NCI-H1930 (cell line): ENCODE measurements at regions not wholly inside any gene's neighbourhood (a gene's known extent, or its start where the extent isn't known, plus 50 kb on each side); places are given as distances from the start of the nearest gene placed in this dataset.

Experiments
- DNase-seq, 2 experiments: peaks; one replicate each; lab custom pipeline; 2025; lab: John Stamatoyannopoulos, UW

DNA sequence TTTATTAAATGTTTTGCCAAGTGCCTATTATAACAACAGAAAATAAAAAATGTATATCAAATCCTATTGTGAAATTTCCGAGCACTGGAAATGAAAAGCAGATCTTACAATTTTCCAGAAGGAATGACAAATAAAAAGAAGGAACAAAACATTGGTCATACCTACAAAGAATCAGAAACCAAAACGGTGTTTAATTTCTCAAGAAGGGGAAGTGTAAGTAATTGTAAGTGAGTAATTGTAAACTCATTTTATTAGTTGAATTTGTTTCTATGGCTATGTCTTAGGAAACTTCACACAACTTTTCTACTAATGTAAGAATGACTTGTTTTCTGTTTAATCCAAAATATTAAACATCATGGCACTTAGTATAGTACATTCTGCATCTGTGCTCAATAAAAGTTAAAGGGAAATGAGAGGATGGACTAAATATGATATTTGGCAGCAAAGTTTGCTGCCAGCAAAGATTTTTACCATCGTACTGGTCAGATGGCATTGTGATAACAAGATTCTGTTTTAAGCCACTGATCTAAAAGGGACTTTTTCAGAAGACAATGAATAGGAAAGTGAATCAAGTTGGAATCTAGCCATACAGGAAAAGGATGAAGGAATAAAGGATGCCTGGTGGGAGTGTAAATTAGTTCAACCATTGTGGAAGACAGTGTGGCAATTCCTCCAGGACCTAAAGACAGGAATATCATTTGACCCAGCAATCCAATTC is 232.4 kb downstream of the NFKBIZ start:
- DNase-seq: no peak

DNA sequence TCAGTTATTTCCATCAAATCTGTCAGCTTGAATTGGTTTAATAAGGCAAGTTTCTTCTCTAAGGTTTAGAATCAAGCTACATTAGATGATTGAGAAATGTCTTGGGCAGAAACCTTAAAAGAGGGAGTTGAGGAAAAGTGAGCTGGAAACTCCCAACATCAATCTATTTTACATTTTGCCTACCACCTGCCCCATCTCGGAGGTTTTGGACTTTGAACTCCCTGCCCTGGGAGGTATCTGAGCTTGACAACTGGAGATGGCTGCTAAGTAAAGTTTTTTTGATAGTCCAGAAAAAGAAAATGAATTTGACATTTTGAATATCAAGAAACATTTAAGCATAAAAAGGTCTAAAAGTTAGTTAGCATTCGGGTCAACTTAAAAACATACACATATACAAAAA is 234.2 kb downstream of the NFKBIZ start:
- DNase-seq: no peak

GRCh38 chr3:102084006-102084405 is 234.7 kb downstream of the NFKBIZ start:
- DNase-seq: no peak

DNA sequence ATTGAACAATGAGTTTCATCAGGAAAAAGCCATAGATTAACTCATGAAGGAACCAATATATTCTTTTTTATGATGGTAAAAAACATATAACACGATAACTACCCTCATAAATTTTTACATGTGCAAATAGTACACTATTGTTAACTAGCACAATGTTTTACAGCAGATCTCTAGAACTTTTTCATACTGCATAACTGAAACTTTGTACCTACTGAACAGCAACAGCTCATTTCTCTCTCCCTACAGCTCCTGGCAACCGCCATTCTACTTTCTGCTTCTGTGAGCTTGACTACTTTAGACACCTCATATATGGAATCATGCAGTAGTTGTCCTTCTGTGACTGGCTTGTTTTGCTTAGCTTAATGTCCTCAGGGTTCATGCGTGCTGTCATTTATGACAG is 235.4 kb downstream of the NFKBIZ start:
- DNase-seq: no peak

DNA sequence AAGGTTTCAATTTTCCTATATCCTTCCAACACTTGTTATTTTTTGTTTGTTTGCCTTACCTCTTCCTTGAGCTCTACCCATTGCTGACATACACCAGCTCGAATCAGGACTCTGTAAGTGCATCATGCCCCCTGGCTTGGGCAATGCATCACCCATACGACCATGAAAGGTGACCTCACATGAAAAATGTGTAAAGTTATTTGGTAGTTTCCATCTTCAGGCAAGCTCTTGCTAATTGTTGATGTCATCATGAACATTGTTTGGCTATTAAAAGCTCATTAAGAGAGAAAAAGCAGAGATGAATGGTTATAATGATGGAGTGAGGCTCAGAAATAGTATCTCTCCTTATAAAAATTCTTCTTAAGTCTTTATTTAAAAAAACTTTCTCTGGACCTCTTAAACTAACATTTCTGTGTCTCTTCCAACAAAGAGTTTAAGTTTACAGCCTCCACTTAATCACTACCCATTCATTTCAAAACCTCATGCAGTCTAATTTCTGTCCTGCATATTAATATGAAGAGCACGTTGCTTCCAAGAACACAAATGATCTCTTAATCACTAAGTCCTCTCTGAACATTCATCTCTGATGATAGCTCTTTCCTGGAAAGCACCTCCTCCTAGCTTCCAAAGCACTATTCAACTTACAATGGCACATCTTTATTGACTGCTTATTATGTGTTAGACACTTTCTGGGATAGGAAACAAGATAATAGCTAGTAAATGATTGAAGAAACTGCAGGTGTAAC is 236.3 kb downstream of the NFKBIZ start:
- no peak for DNase-seq

DNA sequence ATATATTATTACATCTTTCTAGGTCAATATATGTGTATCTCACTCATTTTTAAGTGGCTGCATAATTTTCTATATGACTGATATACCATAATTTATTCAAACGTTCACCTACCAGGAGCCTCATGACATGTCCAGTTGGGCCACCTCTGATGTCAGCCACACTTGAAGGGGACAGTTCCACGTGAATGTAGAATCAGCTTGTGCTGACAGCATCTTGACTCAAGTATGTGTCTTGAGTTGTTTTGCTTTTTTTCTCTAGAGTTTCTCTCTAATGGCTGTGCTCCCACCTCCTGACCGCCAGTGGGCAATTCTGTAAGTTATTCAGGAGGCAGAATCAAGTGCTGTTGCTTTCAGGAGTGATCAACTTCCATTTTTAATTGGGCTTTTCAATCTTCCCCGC is 237.9 kb downstream of the NFKBIZ start:
- no peak for DNase-seq

DNA sequence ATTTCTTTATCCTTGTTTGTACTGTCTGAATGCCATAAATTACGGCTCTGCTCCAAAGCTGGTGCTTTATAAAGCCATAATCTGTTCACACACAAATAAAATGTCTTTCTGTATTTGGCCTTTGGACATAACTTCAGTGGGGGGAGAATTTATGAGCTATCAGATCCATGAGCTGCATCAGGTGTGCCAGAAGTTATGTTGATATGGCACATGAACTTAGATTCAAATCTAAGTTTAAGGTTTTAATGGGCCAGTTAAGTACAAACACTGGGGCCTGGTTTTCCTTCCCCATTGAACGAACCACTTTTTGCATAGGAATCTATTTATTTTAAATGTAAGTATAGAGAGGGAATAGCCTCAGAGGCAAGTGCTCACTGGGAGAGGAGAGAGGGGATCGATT is 239.9 kb downstream of the NFKBIZ start:
- DNase-seq: no peak

DNA sequence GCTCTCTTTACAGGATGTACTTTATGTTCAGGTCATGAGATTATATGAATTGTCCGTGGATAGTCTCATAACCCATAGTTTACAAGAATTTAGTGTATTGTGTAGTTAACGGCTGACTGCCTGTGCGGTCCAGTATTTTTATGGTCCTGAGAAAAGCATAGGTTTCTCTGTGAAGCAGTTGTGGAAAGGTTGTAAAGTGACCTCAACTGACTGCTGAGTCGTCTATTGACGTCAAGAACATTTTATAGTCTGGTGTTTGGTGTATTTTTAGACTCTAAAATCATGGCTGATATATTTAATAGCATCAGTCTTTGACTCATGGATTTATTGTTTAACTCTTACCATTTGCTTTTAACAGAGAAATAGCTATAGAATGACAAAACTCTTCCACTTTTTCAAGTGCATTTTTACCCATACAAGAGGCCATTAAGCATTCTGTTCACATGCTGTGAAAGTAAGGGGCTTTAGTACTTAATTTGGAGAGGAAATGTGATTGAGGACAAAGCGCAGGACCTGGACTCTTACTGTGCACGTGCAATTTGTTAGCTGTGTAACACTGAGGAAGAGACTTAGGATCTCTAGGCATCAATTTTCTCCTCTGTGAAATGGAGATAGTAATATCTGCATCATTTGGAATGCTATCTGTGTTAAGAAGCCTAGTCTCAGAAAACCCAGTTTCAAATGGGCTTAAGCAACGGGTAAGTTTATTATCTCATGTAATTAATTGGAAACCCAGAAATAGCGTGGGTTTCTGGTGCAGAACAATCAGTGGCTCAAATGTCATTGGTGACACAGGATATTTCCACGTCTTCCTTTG is 240.8 kb downstream of the NFKBIZ start:
- no peak for DNase-seq

DNA sequence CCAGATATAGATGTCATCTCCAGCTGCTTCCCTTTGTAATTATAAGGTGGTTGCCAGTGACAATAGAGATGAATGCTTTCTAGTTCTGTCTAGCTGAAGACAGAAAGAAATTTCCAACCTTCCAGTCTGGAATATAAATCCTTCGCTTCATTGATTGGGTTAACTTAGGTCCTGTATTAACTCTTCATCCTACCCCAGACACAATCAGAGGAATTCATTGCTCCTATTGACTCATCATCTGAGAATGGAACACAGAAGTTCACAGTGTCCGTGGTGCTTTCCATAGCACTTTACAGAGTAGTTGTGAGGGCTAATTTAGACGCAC is 241.4 kb downstream of the NFKBIZ start:
- DNase-seq: no peak

- DNase-seq: no peak
Observed at GRCh38 chr3:102091358-102091757, 242.0 kb downstream of the NFKBIZ start.

GRCh38 chr3:102092617-102093466 is 243.5 kb downstream of the NFKBIZ start:
- DNase-seq: no peak

- no peak for DNase-seq
Observed at GRCh38 chr3:102094506-102094905, 245.2 kb downstream of the NFKBIZ start.

DNA sequence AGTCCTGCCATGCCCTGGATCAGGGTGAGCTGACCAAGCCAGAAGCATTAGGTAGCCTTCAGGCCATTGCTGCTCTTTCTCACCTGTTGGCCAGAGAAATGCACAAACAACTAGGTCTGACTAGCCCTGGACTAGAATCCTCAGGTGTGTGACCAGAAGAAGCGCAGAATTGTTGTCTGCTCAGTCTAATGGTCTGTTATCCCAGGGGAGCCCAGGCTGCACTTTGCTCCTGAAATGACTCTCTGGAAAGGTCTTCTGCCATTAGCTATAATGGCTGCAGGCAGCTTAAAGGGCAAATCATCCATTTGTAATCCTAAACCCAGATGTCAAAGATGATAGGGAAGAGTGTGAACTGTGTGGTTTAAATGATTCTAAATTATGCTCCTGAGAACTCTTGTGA is 246.1 kb downstream of the NFKBIZ start:
- no peak for DNase-seq

- no peak for DNase-seq
Observed at GRCh38 chr3:102096066-102096465, 246.8 kb downstream of the NFKBIZ start.

GRCh38 chr3:102098130-102098885 is 249.0 kb downstream of the NFKBIZ start:
- no peak for DNase-seq

GRCh38 chr3:102099913-102100312 is 250.6 kb downstream of the NFKBIZ start:
- DNase-seq: no peak

- no peak for DNase-seq
Observed at GRCh38 chr3:102102394-102102793, 253.1 kb downstream of the NFKBIZ start.

DNA sequence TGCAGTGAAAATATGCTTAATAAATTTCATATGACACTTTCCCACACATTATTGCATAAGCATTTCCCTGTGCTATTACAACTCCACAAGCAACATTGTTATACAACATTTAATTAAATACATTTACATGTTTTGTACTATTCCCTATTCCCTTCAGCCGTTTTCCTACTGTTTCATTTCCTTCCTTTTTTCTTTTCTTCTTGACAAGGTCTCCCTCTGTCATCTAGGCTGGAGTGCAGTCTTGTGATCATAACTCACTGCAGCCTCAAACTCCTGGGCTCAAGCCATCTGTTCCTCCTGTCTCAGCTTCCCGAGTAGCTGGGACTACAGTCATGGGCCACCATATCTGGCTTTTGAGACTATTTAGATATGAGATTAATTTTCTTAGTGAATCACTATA is 254.7 kb downstream of the NFKBIZ start:
- DNase-seq: no peak

GRCh38 chr3:102105193-102105592 is 255.9 kb downstream of the NFKBIZ start:
- DNase-seq: no peak

- no peak for DNase-seq
Observed at GRCh38 chr3:102106416-102107097, 257.2 kb downstream of the NFKBIZ start.
